Epithelial cell of prostate (primary cell): ENCODE measurements at regions not wholly inside any gene's neighbourhood (a gene's known extent, or its start where the extent isn't known, plus 50 kb on each side); places are given as distances from the start of the nearest gene placed in this dataset.
"Not testable (repeated sequence)": the region's sequence is repeated elsewhere in the genome, so short reads cannot be mapped to it uniquely, and the experiment has no call there.

Experiments
- DNase-seq: peaks from one replicate; pipeline ENCODE4 v3.0.0-alpha.2; 2011; ENCODE audit warnings: low read depth, low spot score
- H3K27ac ChIP-seq: fragments of 450-650 bp; 2 replicates; pipeline ENCODE4 v1.5.1; 2017; ENCODE audit warnings: mild to moderate bottlenecking

GRCh38 chr15:58321034-58321433, 110.8 kb upstream of the LIPC start:
- DNase-seq: no peak
- H3K27ac ChIP-seq: no peak overlapping the region

DNA sequence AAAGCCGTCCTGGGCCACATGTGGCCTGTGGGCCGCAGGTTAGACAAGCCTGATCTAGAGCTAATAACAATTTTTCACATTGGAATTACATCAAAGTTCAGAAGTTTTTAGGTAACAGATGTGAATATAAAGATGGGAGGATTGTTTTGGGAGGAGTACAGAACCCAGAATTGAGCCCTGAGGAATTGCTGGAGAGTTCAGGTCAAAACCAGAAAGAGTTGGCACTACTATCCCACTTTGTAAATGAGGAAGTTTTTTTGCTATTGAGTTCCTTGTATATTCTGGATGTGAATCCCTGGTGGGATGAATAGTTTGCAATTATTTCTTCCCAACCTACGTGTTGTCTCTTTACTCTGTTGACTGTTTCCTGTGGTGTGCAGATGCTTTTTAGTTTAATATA, 109.5 kb upstream of the LIPC start:
- no peak overlapping the region for H3K27ac ChIP-seq
- DNase-seq: no peak

DNA sequence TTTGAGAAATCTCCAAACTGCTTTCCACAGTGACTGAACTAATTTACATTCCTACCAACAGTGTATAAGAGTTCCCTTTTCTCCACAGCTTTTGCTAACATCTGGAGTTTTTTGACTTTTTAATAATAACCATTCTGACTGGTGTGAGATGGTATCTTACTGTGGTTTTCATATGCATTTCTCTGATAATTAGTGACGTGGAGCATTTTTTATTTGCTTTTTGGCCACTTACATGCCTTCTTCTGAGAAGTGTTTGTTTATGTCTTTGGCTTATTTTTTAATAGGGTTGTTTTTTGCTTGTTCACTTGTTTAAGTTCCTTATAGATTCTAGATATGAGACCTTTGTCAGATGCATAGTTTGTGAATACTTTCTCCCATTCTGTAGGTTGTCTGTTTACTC, 108.5 kb upstream of the LIPC start:
- DNase-seq, H3K27ac ChIP-seq: not testable (repeated sequence)

GRCh38 chr15:58324533-58324932, 107.3 kb upstream of the LIPC start:
- H3K27ac ChIP-seq: no peak overlapping the region
- DNase-seq: no peak

- DNase-seq: no peak
- no peak overlapping the region for H3K27ac ChIP-seq
Measured at GRCh38 chr15:58327958-58328357, 103.8 kb upstream of the LIPC start.

GRCh38 chr15:58329211-58329610, 102.6 kb upstream of the LIPC start:
- no peak overlapping the region for H3K27ac ChIP-seq
- no peak for DNase-seq

- DNase-seq: peak; percentile 43
- peak overlapping the region; percentile 93 for H3K27ac ChIP-seq
Measured at GRCh38 chr15:58329781-58330671, 101.8 kb upstream of the LIPC start.

DNA sequence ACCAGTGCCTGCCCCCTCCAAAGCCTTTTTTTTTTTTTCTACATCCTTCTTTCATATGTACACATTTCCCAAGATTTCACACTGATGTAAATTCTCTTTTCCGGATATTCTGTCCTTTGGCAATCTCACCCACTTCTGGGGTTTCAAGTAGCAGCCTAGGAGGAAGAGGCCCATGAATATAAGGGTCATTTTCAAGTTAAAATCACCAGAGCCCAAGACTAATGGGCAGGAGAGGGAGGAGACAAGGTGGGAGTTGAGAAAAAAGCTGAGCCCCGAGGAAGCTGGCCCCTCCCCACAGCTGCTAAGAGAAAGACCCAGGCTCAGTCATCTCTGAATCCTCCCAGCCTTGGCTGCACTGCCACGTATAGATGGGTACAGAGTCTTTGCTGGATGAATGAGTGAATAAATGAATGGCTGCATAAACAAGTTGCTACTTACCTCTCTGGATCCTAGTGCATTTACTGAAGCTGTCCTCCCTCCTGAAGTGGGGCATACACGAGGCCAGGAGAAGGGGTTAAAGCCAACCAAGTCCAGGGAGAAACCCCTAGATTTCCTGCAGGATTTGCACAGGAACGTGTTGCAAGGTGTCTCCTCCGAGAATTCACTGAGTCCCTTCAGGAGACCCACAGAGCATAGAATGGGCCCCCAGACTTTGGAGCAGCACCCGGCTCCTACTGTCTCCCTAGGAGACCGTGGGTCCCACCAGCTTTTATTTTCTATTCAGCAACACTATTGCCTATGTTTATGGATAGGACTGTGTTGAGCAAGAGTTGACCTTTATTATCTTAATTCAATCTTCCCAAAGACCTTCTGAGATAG, 100.8 kb upstream of the LIPC start:
- H3K27ac ChIP-seq: peak overlapping the region; percentile 93
- no peak for DNase-seq

DNA sequence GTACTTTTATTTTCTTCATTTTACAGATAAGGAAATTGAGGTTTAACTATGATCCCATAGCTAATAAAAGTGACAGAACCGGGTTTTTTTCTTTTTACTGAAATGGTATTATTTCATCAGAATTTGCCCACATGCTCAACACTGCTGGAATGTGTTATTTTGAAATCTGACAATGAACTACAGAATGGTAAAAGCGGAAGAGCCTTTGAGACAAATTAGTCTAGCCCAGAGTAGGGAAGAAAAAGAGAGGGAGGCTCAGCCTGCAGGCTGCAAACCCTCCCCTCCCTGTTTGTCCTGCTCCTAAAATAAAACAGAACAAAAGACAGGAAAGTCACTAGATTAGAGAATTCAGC, 100.3 kb upstream of the LIPC start:
- DNase-seq: no peak
- H3K27ac ChIP-seq: peak overlapping the region; percentile 93

GRCh38 chr15:58331913-58332675, 99.7 kb upstream of the LIPC start:
- peak; percentile 97 for DNase-seq
- peak overlapping the region; percentile 93 for H3K27ac ChIP-seq

DNA sequence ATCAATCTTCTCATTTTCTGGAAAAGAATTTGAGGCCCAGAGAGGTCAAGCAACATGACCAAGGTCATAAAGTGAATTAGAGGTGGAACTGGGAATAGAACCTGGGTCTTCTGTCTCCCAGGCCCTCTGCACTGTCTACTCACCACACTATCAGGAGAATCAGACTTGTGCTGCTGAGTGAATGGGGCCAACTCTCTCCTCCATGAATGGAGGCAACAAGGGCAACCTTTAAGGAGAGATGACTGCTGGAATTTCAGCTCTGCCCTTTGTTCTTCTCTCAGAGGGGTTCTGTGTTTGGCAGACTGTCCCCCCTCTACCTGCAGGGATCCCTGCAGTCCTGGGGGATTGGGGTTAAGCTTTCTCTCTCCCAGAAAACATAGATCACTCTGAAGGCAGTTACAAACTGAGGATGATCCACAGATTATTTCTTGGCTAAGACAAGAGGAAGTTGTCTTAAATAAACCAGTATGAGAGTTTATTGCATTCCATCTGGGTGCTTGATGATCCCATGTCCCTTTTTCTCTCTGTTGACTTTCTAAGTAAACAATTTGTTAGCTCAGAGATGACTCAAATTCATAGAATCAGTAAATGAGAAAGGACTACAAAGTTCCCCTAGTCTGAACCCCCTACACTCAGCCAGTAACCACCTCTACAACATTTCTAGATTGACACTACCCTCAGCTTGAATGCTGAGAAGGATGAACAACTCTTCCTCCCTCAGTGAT, 99.0 kb upstream of the LIPC start:
- DNase-seq: peak; percentile 63
- peak overlapping the region; percentile 93 for H3K27ac ChIP-seq

DNA sequence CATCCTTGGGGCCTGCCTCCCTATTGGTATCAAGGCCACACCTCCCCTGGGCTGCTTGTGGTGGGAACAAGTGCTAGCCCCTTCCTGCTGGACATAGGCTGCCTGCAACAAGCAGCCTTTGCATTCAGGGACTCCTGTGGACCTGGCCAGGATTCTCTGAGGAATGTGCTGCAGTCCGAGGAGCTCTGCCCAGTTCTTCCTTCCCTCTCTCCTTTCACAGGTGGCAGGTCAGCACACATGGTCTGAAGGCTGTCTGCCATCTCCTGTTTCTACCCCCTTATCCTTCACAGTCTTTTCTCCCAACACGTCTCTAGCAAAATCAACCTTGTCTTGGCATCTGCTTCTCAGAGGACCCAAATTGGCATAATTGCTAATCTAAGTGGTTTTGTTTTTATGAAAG, 97.0 kb upstream of the LIPC start:
- no peak overlapping the region for H3K27ac ChIP-seq
- DNase-seq: no peak

DNA sequence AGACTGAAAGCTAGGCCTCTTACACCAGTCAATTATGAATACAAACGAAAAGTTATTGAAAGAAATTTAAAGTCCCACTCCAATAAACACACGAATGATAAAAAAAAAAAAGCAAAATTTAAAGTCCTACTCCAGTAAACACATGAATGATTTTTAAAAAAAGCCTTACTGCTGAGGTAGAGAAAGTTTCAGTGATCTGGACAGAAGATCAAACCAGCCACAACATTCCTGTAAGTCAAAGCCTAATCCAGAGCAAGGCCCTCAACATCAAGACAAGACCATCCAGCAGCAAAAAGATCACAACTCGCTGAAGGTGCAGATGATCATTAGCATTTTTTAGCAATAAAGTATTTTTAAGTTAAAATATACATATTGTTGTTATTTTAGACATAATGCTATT, 95.6 kb upstream of the LIPC start:
- DNase-seq: no peak
- no peak overlapping the region for H3K27ac ChIP-seq

DNA sequence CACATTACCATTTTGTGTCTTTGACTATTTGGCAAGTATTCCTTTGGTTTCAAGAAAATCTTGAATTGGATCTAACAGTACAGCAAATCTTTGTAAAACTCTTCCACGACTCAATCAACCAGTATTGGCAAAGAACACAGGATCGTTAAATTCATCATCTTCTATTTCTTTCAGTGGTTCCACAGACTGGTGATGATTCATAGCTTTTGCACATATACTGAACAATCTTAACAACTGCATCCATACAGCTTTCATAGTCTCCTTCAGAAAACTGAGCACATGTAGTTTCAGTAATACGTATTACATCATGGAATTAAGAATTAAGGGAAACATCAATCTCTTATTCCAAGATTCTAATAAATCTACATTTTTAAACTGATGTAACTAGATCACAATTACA, 91.6 kb upstream of the LIPC start:
- H3K27ac ChIP-seq: no peak overlapping the region
- no peak for DNase-seq

DNA sequence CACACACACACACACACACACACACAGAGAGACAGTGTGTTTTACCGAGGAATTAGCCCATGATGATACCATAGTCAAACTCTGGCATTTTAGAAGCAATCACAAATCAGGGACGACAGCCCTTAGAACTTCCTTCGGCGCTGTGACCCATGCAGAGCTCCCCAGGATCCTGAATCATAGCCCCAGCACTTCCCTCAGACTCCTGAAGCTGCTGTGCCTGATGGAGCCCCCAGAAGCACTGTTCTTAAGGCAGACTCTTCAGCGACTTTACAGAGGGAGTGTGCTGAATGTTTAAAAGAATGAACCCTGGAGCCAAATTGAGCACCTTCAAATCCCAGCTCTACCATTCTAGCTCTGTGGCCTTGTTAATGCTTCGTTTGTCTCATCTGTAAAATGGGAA, 89.3 kb upstream of the LIPC start:
- no peak for DNase-seq
- no peak overlapping the region for H3K27ac ChIP-seq

DNA sequence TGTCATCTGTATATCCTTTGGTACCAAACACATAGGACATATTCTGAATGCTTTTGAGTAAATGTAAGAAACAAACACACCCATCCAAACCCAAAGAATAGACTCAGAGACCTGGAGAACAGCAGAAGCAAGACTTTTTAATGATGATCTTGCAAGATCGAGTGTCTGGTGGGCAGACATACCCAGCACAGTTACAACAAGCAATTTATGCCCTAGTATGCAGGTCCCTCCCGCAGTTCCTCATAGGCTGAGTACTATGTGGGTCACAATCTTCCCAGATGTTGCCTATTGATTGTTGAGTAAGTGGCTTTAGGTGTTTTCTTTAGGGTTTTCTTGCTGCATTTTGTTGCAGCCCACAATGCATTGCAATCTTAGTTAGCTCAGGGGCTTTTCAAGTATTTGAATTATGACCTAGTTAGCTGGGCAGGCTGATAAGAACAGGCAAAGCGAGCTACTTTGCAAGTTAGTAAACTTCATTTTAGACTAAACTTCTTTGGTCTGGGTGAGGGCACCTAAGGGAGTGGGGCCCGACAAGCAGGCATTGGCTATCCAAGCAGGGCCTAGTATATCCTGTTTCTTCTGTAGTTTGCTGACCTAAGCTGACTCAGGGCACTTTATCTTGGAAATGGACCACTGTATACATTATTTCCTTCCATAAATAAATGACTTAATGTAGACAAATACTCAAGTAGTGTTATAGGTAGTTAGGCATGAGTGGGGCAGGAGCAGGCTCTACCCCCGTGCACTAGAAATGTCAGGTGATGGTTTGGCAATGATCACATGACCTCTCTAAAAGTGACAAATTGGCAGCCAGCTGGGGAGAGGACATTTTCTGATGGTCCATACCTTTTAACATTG, 87.3 kb upstream of the LIPC start:
- no peak for DNase-seq

GRCh38 chr15:58346361-58346760, 85.4 kb upstream of the LIPC start:
- no peak overlapping the region for H3K27ac ChIP-seq
- DNase-seq: no peak

More for the DNA sequence above, 87.3 kb upstream of the LIPC start:
- no peak overlapping the region for H3K27ac ChIP-seq

- DNase-seq: no peak
- H3K27ac ChIP-seq: no peak overlapping the region
Measured at GRCh38 chr15:58348095-58348812, 83.5 kb upstream of the LIPC start.
